NCI-H128 (cell line): ENCODE measurements at regions not wholly inside any gene's neighbourhood (a gene's known extent, or its start where the extent isn't known, plus 50 kb on each side); places are given as distances from the start of the nearest gene placed in this dataset.
"Not testable (repeated sequence)": the region's sequence is repeated elsewhere in the genome, so short reads cannot be mapped to it uniquely, and the experiment has no call there.

Source experiments
- DNase-seq: peaks from one replicate; lab custom pipeline; 2025; ENCODE audit not compliant: unreplicated experiment; lab: John Stamatoyannopoulos, UW

GRCh38 chr5:118397236-118397635 is 591.1 kb downstream of the DTWD2 start:
- DNase-seq: no peak

- no peak for DNase-seq
Observed at GRCh38 chr5:118392491-118392890, 595.9 kb downstream of the DTWD2 start.

- DNase-seq: not testable (repeated sequence)
Observed at GRCh38 chr5:118382931-118383330, 605.4 kb downstream of the DTWD2 start.

- DNase-seq: no peak
Observed at GRCh38 chr5:118379470-118379869, 608.9 kb downstream of the DTWD2 start.

- no peak for DNase-seq
Observed at GRCh38 chr5:118378959-118379358, 609.4 kb downstream of the DTWD2 start.

- DNase-seq: no peak
Observed at GRCh38 chr5:118377420-118377819, 610.9 kb downstream of the DTWD2 start.

- DNase-seq: no peak
Observed at GRCh38 chr5:118371973-118372831, 616.1 kb downstream of the DTWD2 start.

GRCh38 chr5:118366429-118366828 is 621.9 kb downstream of the DTWD2 start:
- DNase-seq: no peak

- DNase-seq: no peak
Observed at GRCh38 chr5:118365718-118366117, 622.6 kb downstream of the DTWD2 start.

- no peak for DNase-seq
Observed at GRCh38 chr5:118354797-118355196, 633.5 kb downstream of the DTWD2 start.

- no peak for DNase-seq
Observed at GRCh38 chr5:118353970-118354369, 634.4 kb downstream of the DTWD2 start.

GRCh38 chr5:118336468-118336867 is 651.9 kb downstream of the DTWD2 start:
- no peak for DNase-seq

- DNase-seq: no peak
Observed at GRCh38 chr5:118327389-118327788, 661.0 kb downstream of the DTWD2 start.

- DNase-seq: no peak
Observed at GRCh38 chr5:118326481-118327045, 661.8 kb downstream of the DTWD2 start.

GRCh38 chr5:118325931-118326330 is 662.4 kb downstream of the DTWD2 start:
- no peak for DNase-seq

- not testable (repeated sequence) for DNase-seq
Observed at GRCh38 chr5:118323723-118324122, 664.6 kb downstream of the DTWD2 start.

GRCh38 chr5:118321081-118321480 is 667.3 kb downstream of the DTWD2 start:
- no peak for DNase-seq

GRCh38 chr5:118320121-118320520 is 668.2 kb downstream of the DTWD2 start:
- no peak for DNase-seq

GRCh38 chr5:118314931-118315330 is 673.4 kb downstream of the DTWD2 start:
- DNase-seq: no peak

- no peak for DNase-seq
Observed at GRCh38 chr5:118311103-118311819, 677.1 kb downstream of the DTWD2 start.

GRCh38 chr5:118310401-118310800 is 677.9 kb downstream of the DTWD2 start:
- no peak for DNase-seq

- no peak for DNase-seq
Observed at GRCh38 chr5:118303296-118303695, 685.1 kb downstream of the DTWD2 start.
